ENCODE measurements at regions not wholly inside any gene's neighbourhood (a gene's known extent, or its start where the extent isn't known, plus 50 kb on each side); places are given as distances from the start of the nearest gene placed in this dataset.

DNA sequence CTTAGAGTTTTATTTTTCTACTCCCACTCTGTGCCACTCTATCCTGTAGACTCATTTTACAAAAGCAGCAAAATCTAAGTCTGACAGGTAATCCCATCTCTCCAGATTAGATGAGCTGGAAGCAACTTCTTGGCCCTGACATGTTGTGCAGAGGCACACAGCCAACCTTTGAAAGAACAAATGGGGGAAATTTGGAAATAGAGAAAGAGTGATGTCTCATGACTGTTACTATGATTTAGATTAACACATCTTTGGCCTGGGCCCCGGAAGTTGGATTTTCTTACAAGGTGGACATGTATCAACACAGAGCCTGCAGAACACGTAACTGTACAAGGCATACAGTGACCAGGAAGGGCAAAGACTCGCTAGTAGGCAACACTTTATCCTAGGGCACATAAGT, 227.7 kb downstream of the MYLK4 start:
- H3K27me3 Mint-ChIP-seq (ENCODE audit: insufficient read depth), result peaks cover 31% of the 10 kb centered on the region
- H3K36me3 Mint-ChIP-seq (ENCODE audit: low read depth), result peaks cover 7% of the 10 kb centered on the region
- H3K9me3 Mint-ChIP-seq, result peaks cover 48% of the 10 kb centered on the region
- intact Hi-C loops (cut with micrococcal nuclease), result no loop called here
- H3K27ac Mint-ChIP-seq, result no peak overlapping the region
- DNase-seq (ENCODE audit: low spot score), result no peak
- peaks cover 13% of the 10 kb centered on the region for H3K4me1 Mint-ChIP-seq (ENCODE audit: low read depth)
- H3K4me3 Mint-ChIP-seq, result no peak overlapping the region

GRCh38 chr6:2522521-2522920, 228.2 kb downstream of the MYLK4 start:
- peaks cover 13% of the 10 kb centered on the region for H3K4me1 Mint-ChIP-seq (ENCODE audit: low read depth)
- peaks cover 7% of the 10 kb centered on the region for H3K36me3 Mint-ChIP-seq (ENCODE audit: low read depth)
- no peak for DNase-seq (ENCODE audit: low spot score)
- intact Hi-C loops (cut with micrococcal nuclease), result no loop called here
- H3K4me3 Mint-ChIP-seq, result no peak overlapping the region
- H3K27ac Mint-ChIP-seq, result no peak overlapping the region
- H3K27me3 Mint-ChIP-seq (ENCODE audit: insufficient read depth), result peaks cover 25% of the 10 kb centered on the region
- peaks cover 48% of the 10 kb centered on the region for H3K9me3 Mint-ChIP-seq

DNA sequence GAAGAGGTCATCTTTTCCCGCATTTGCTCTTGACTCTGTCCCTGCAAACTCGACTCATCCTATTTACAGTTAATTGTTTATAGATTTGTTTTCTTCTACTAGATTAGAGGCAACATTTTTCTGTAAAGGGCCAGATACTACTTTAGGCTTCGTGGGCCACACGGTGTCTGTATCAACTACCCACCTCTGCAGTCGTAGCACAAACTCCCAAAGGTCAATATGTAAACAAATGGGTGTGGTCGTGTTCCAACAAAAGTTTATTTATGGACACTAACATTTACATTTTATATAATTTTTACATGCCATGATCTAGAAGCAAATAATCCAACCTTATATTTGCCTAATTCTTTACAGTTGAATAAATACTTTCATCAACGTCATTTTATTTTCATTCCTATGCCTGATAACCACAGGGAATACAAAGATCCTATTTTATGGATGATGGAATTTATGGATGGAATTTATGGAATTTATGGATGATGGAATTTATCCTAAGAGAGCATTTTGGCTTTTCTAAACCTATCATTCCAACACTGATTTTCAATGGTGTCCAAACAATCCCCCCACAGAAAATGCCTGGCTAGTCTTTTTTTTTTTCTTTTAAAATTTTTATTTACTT, 232.8 kb downstream of the MYLK4 start:
- Mint-ChIP-seq H3K27me3 (ENCODE audit: insufficient read depth) (peaks cover 25% of the 10 kb centered on the region), H3K4me1 (ENCODE audit: low read depth) (peaks cover 12% of the 10 kb centered on the region), H3K27ac (no peak overlapping the region), H3K9me3 (peaks cover 26% of the 10 kb centered on the region), H3K36me3 (ENCODE audit: low read depth) (peaks cover 7% of the 10 kb centered on the region), H3K4me3 (no peak overlapping the region)
- intact Hi-C loops (cut with micrococcal nuclease), result no loop called here
- no peak for DNase-seq (ENCODE audit: low spot score)

DNA sequence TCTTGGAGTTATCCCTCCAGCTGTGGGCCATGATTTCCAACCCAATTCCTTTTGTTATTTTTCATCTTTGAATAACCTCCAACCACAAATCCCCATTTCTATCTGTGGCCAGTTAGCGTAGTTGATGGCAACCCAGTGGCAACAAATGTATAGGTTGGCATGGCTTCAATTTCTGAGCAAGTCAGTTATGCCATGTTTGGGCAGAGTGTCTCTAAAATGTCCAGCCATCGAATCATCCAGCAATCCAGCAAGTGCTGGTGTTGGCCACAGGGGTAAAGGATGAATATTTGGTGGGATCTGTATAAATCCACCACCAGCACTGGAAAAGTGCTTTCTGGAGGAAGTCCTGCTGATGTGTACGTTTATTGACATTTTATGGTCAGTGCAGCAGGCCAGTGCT, 233.3 kb downstream of the MYLK4 start:
- peaks cover 6% of the 10 kb centered on the region for H3K4me1 Mint-ChIP-seq (ENCODE audit: low read depth)
- H3K27me3 Mint-ChIP-seq (ENCODE audit: insufficient read depth), result peaks cover 26% of the 10 kb centered on the region
- H3K36me3 Mint-ChIP-seq (ENCODE audit: low read depth), result peaks cover 2% of the 10 kb centered on the region
- no peak overlapping the region for H3K27ac Mint-ChIP-seq
- peaks cover 20% of the 10 kb centered on the region for H3K9me3 Mint-ChIP-seq
- intact Hi-C loops (cut with micrococcal nuclease), result no loop called here
- H3K4me3 Mint-ChIP-seq, result no peak overlapping the region
- no peak for DNase-seq (ENCODE audit: low spot score)

DNA sequence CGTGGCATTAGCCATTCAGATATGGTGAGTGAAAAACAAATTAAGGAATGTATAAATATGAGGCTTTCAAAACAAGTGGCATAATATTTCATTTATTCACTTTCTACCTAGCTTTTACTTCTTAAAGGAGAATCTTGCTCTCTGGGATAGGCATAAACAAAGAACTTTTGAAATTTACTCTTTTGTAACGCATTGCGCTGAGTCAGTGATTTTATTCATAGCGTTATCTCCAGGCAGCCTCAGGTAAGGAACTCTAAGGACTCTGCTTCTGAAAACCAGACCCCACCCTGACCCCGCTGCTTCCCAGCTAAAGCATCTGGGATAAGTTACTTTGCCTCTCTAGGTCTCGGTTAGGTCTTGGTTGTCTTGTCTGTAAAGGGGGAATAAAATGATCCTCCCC, 234.7 kb downstream of the MYLK4 start:
- no peak for DNase-seq (ENCODE audit: low spot score)
- H3K27me3 Mint-ChIP-seq (ENCODE audit: insufficient read depth), result peaks cover 28% of the 10 kb centered on the region
- intact Hi-C loops (cut with micrococcal nuclease), result no loop called here
- H3K9me3 Mint-ChIP-seq, result peaks cover 16% of the 10 kb centered on the region
- H3K36me3 Mint-ChIP-seq (ENCODE audit: low read depth), result no peaks in the 10 kb centered on the region
- H3K4me1 Mint-ChIP-seq (ENCODE audit: low read depth), result no peaks in the 10 kb centered on the region
- no peak overlapping the region for H3K27ac Mint-ChIP-seq
- H3K4me3 Mint-ChIP-seq, result no peak overlapping the region

- Mint-ChIP-seq H3K36me3 (ENCODE audit: low read depth) (no peaks in the 10 kb centered on the region), H3K4me3 (no peak overlapping the region), H3K27ac (no peak overlapping the region), H3K4me1 (ENCODE audit: low read depth) (no peaks in the 10 kb centered on the region), H3K27me3 (ENCODE audit: insufficient read depth) (peaks cover 25% of the 10 kb centered on the region), H3K9me3 (peaks cover 11% of the 10 kb centered on the region)
- no peak for DNase-seq (ENCODE audit: low spot score)
- intact Hi-C loops (cut with micrococcal nuclease), result no loop called here
Observed at GRCh38 chr6:2514965-2515543, 235.7 kb downstream of the MYLK4 start.

DNA sequence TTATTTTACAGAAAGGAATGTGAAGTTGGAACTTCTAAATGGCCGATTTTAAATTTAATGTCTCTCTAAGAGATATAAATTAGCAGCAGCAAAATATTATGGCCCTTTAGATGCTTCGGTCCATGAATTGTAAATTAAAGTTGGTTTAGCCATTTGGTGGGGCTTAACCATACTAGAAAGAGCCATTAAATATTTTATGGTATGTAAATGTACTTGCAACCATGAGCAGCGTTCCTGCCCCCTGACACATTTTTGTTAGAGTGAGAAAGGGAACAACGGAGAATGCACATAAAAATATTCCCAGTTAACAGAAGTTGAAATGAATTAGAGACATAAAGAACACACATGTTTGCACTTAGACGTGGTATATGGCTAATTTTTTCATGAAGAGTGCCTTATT, 237.9 kb downstream of the MYLK4 start:
- no peak for DNase-seq (ENCODE audit: low spot score)
- Mint-ChIP-seq H3K4me1 (ENCODE audit: low read depth) (no peaks in the 10 kb centered on the region), H3K4me3 (no peak overlapping the region), H3K36me3 (ENCODE audit: low read depth) (no peaks in the 10 kb centered on the region), H3K27ac (no peak overlapping the region), H3K27me3 (ENCODE audit: insufficient read depth) (peaks cover 30% of the 10 kb centered on the region), H3K9me3 (no peaks in the 10 kb centered on the region)
- intact Hi-C loops (cut with micrococcal nuclease), result no loop called here

DNA sequence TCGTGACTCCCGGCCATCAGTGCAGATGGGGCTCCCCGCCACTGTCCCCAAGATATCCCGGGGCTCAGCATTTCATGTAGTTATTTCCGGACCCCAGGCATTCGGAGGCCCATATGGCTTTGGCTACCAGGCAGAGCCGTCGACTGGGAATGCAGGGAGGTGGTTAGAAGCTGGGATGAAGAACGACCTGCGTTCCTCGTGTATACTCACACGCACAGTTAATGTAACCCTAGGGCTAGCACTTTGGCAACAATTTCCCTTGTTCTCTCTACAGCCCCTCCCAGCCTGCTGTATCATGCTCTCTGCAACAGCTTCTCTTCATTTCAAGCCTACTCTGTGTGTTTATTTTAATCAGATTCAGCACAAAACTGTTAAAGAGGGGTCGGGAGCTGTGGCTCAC, 240.4 kb downstream of the MYLK4 start:
- H3K9me3 Mint-ChIP-seq, result no peaks in the 10 kb centered on the region
- no peaks in the 10 kb centered on the region for H3K4me1 Mint-ChIP-seq (ENCODE audit: low read depth)

GRCh38 chr6:2509711-2510110, 241.0 kb downstream of the MYLK4 start:
- no peaks in the 10 kb centered on the region for H3K36me3 Mint-ChIP-seq (ENCODE audit: low read depth)
- peaks cover 38% of the 10 kb centered on the region for H3K27me3 Mint-ChIP-seq (ENCODE audit: insufficient read depth)
- no peak overlapping the region for H3K27ac Mint-ChIP-seq
- H3K4me3 Mint-ChIP-seq, result no peak overlapping the region
- H3K9me3 Mint-ChIP-seq, result no peaks in the 10 kb centered on the region
- H3K4me1 Mint-ChIP-seq (ENCODE audit: low read depth), result no peaks in the 10 kb centered on the region
- no peak for DNase-seq (ENCODE audit: low spot score)
- intact Hi-C loops (cut with micrococcal nuclease), result no loop called here

More for the DNA sequence above, 240.4 kb downstream of the MYLK4 start:
- no peak for DNase-seq (ENCODE audit: low spot score)
- intact Hi-C loops (cut with micrococcal nuclease), result no loop called here
- H3K27me3 Mint-ChIP-seq (ENCODE audit: insufficient read depth), result peaks cover 36% of the 10 kb centered on the region
- no peaks in the 10 kb centered on the region for H3K36me3 Mint-ChIP-seq (ENCODE audit: low read depth)
- no peak overlapping the region for H3K4me3 Mint-ChIP-seq
- H3K27ac Mint-ChIP-seq, result no peak overlapping the region

- Mint-ChIP-seq H3K4me3 (no peak overlapping the region), H3K27ac (no peak overlapping the region), H3K27me3 (ENCODE audit: insufficient read depth) (peaks cover 45% of the 10 kb centered on the region), H3K4me1 (ENCODE audit: low read depth) (no peaks in the 10 kb centered on the region), H3K9me3 (no peaks in the 10 kb centered on the region), H3K36me3 (ENCODE audit: low read depth) (no peaks in the 10 kb centered on the region)
- no peak for DNase-seq (ENCODE audit: low spot score)
- intact Hi-C loops (cut with micrococcal nuclease), result no loop called here
Observed at GRCh38 chr6:2508071-2508470, 242.7 kb downstream of the MYLK4 start.

DNA sequence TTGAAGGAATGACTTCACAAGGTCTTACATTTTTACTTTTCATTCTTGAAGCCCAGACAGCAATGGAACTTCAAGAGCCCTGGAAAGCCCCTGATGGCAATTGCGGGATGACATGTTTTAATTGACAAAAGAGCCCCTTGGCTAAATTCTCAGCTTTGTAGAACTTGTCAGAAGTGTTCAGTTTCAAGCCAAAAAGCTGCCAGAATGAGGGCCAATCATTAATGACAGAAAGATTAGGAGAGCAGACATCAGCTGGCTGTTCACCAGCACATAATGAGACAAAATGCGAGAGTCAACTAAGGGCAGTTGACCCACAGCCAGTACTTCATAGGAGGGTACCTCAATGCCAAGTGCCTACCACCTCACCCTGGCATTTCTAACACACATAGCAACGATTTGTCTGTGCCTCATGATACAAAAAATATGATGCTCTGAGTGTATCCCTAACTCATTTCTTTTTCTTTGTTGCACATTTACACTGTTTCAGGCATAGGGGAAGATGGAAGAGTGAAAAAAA, 243.1 kb downstream of the MYLK4 start:
- no peaks in the 10 kb centered on the region for H3K36me3 Mint-ChIP-seq (ENCODE audit: low read depth)
- no peak overlapping the region for H3K27ac Mint-ChIP-seq
- no peaks in the 10 kb centered on the region for H3K4me1 Mint-ChIP-seq (ENCODE audit: low read depth)
- no peaks in the 10 kb centered on the region for H3K9me3 Mint-ChIP-seq
- H3K27me3 Mint-ChIP-seq (ENCODE audit: insufficient read depth), result peaks cover 45% of the 10 kb centered on the region
- intact Hi-C loops (cut with micrococcal nuclease), result no loop called here
- no peak overlapping the region for H3K4me3 Mint-ChIP-seq
- no peak for DNase-seq (ENCODE audit: low spot score)

DNA sequence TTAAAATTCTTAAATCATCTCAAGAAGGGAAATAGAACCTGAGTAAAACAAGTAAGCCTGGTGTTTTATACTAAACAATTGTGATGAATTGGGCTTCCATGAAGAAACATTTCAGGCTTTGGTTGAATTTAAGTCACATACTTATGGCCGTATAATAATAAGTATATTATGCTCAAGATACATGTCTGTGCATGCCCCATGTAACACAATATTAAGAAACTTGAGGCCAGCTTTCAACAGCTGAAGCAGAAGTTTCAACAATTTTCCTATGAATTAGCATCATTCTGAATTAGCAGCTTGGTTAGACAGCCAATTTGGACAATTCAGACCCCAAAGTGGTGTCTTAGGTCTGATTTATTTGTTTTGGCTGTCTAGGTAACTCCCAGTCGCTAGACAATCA, 243.7 kb downstream of the MYLK4 start:
- no peaks in the 10 kb centered on the region for H3K9me3 Mint-ChIP-seq
- H3K4me1 Mint-ChIP-seq (ENCODE audit: low read depth), result no peaks in the 10 kb centered on the region
- peaks cover 49% of the 10 kb centered on the region for H3K27me3 Mint-ChIP-seq (ENCODE audit: insufficient read depth)
- H3K36me3 Mint-ChIP-seq (ENCODE audit: low read depth), result no peaks in the 10 kb centered on the region
- DNase-seq (ENCODE audit: low spot score), result no peak
- no peak overlapping the region for H3K4me3 Mint-ChIP-seq
- no peak overlapping the region for H3K27ac Mint-ChIP-seq
- intact Hi-C loops (cut with micrococcal nuclease), result no loop called here

- DNase-seq (ENCODE audit: low spot score), result no peak
- intact Hi-C loops (cut with micrococcal nuclease), result no loop called here
Observed at GRCh38 chr6:2505624-2506023, 245.1 kb downstream of the MYLK4 start.

More at GRCh38 chr6:2505624-2506023, 245.1 kb downstream of the MYLK4 start:
- Mint-ChIP-seq H3K27me3 (ENCODE audit: insufficient read depth) (peaks cover 44% of the 10 kb centered on the region), H3K36me3 (ENCODE audit: low read depth) (no peaks in the 10 kb centered on the region), H3K9me3 (no peaks in the 10 kb centered on the region), H3K27ac (no peak overlapping the region), H3K4me3 (no peak overlapping the region), H3K4me1 (ENCODE audit: low read depth) (no peaks in the 10 kb centered on the region)

All from activated T-helper 1 cell treated with anti-CD3 and anti-CD28 coated beads, Interleukin-12 subunit alpha, Interleukin-12 subunit beta, Interleukin-2, Interleukin-4 antibody, amounts not matched to agents 30 ng/mL and 10 ng/mL and 1 ng/mL, durations not matched to agents 14 hours and 24 hours and 36 hours (primary cell).